ENCODE measurements at regions not wholly inside any gene's neighbourhood (a gene's known extent, or its start where the extent isn't known, plus 50 kb on each side); places are given as distances from the start of the nearest gene placed in this dataset.
"Not testable (repeated sequence)": the region's sequence is repeated elsewhere in the genome, so short reads cannot be mapped to it uniquely, and the experiment has no call there.

DNA sequence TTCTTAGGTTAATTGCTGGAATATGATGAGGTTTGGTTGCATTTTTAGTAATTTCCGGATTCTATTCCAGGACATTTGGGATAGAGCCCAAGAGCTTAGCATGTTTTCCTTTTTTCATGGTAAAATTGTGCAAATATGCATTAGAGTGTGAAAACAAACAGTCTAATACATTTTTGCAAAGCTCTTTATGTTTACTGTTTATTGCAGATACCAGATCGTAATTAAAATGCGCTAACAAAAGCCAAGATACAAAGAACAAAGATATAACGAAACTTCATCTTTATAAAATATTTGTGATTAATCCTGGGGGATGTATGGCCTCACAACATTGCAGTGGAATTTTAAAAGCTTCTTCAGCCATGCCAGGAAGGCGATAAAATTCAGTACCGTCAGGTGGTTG is 94.5 kb upstream of the TBC1D5 start:
- no peak for DNase-seq (ENCODE audit: low read depth in 2 of 2)

GRCh38 chr3:17836092-17836491 is 93.7 kb upstream of the TBC1D5 start:
- DNase-seq (ENCODE audit: low read depth in 2 of 2), result no peak

DNA sequence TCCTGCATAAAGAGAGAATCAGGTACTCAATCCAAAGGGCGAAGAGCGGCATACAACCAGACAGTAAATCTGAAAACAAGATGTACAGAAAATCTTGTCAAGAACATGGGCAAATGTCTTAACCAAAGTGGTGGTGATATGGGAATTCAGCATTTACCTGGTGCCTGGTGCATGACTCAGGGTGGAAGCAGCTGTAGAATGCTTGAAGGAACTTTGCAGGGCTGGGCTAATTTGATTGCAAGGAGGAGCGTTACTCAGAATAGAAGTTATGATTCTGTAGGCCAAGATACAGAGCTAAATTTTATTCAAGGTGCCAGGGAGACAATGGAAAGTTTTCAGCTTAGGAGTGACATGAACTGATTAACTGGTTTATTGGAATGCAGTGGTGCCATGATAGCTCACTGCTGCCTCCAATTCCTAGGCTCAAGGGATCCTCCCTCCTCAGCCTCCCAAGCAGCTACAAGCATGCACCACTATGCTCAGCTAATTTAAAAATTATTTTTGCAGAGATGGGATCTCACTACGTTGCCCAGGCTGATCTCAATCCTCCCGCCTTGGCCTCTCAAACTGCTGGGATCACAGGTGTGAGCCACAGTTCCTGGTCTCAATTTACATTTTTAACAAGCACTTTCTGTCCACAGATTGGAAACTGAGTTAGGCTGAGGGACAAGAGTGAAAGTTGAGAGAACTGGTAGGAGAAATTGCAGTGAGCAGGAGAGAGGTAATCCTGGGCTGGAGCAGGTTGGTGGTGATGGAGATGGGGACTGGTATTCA is 91.5 kb upstream of the TBC1D5 start:
- no peak for DNase-seq (ENCODE audit: low read depth in 2 of 2)

GRCh38 chr3:17832016-17832415 is 89.6 kb upstream of the TBC1D5 start:
- DNase-seq (ENCODE audit: low read depth in 2 of 2), result no peak

- no peak for DNase-seq (ENCODE audit: low read depth in 2 of 2)
These were observed 88.9 kb upstream of the TBC1D5 start for GRCh38 chr3:17831366-17831765.

GRCh38 chr3:17830788-17831187 is 88.4 kb upstream of the TBC1D5 start:
- no peak for DNase-seq (ENCODE audit: low read depth in 2 of 2)

- DNase-seq (ENCODE audit: low read depth in 2 of 2), result no peak
These were observed 86.0 kb upstream of the TBC1D5 start for GRCh38 chr3:17828388-17828787.

DNA sequence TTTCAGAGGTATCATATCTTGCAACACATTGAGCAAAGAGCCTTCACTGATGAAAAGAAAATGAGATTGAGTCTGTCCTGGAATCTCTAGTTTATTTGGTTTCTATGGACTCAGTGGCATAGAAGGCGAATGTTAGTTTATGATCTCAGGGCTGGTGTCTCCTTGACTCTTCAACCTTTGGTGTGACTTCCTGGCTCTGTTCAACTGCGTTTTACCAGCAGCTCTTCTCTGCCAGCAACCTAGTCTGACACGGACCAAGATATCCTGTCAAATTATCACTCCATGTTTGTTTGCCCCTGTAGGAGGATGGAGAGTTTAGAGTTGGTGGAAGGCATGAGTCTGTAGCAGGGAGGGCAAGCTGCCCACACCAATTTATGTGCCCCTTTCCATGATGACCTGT is 82.9 kb upstream of the TBC1D5 start:
- DNase-seq (ENCODE audit: low read depth in 2 of 2), result no peak

GRCh38 chr3:17823816-17824215 is 81.4 kb upstream of the TBC1D5 start:
- DNase-seq (ENCODE audit: low read depth in 2 of 2), result no peak

DNA sequence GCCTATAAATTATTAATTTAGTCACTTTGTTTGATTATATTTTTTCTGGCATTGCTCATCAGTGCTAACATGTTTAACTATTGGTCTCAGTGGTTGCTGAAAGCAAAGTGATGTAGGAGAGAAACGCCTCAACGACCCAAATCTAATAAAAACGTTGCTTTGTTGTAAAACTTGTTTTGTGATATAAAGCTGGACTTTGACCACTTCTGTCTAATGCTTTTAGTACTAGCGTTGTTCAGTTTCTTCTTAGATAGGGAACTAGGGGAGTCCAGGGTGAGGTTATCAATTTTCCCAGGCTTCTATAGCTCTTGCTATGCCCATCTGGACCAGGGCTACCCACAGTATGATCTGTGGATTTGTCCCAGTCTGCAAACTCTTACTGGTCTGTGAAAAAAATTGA is 80.6 kb upstream of the TBC1D5 start:
- no peak for DNase-seq (ENCODE audit: low read depth in 2 of 2)

- no peak for DNase-seq (ENCODE audit: low read depth in 2 of 2)
These were observed 78.3 kb upstream of the TBC1D5 start for GRCh38 chr3:17820704-17821103.

DNA sequence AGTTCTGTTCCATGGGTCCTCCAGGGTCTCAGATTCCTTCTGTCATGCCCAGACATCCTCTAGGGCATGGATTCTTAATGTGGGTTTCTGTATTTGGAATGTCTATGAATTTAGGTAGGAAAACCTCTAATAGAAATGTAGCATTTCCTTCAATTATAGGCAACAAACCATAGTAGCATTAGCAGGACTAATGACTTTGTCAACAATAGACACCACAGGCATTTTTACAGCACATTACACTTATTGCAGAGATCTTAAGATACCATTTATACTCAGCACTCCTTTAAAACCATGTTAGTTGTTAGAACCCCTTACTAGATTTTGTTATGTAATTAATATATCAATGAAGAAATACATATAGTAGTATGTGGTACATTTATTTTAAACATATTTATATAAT is 77.8 kb upstream of the TBC1D5 start:
- no peak for DNase-seq (ENCODE audit: low read depth in 2 of 2)

DNA sequence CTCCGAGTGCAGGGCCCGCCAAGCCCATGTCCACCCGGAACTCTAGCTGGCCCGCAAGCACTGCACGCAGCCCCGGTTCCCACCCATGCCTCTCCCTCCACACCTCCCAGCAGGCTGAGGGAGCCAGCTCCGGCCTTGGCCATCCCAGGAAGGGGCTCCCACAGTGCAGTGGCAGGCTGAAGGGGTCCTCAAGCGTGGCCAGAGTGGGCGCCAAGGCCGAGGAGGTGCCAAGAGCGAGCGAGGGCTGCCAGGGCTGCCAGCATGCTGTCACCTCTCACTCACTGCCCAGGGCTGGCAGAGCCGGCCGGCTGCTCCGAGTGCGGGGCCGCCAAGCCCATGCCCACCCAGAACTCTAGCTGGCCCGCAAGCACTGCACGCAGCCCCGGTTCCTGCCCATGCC is 75.5 kb upstream of the TBC1D5 start:
- not testable (repeated sequence) for DNase-seq (ENCODE audit: low read depth in 2 of 2)

- no peak for DNase-seq (ENCODE audit: low read depth in 2 of 2)
These were observed 75.1 kb upstream of the TBC1D5 start for GRCh38 chr3:17817545-17817944.

DNA sequence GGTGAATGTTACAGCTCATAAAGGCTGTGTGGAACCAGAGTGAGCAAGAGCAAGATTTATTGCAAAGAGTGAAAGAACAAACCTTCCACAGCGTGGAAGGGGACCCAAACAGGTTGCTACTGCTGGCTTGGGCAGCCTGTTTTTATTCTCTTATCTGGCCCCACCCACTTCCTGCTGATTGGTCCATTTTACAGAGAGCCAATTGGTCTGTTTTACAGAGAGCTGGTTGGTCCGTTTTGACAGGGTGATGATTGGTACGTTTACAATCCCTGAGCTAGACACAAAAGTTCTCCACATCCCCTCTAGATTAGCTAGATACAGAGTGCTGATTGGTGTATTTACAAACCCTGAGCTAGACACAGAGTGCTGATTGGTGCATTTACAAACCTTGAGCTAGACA is 74.4 kb upstream of the TBC1D5 start:
- not testable (repeated sequence) for DNase-seq (ENCODE audit: low read depth in 2 of 2)

DNA sequence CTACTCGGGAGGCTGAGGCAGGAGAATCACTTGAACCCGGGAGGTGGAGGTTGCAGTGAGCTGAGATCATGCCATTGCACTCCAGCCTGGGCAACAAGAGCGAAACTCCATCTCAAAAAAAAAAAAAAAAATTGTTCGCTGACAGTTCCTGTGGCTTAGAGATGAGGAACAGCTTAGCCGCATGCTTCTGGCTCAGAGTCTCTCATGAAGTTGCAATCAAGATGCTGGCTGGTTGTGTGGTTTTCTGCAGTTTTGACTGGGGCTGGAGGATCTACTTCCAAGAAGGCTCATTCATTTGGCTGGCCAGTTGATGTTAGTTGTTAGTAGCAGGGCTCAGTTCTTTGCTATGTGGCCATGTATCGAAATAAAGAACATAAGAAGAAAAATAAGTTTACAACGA is 69.9 kb upstream of the TBC1D5 start:
- not testable (repeated sequence) for DNase-seq (ENCODE audit: low read depth in 2 of 2)

- DNase-seq (ENCODE audit: low read depth in 2 of 2), result no peak
These were observed 69.2 kb upstream of the TBC1D5 start for GRCh38 chr3:17811646-17812045.

DNA sequence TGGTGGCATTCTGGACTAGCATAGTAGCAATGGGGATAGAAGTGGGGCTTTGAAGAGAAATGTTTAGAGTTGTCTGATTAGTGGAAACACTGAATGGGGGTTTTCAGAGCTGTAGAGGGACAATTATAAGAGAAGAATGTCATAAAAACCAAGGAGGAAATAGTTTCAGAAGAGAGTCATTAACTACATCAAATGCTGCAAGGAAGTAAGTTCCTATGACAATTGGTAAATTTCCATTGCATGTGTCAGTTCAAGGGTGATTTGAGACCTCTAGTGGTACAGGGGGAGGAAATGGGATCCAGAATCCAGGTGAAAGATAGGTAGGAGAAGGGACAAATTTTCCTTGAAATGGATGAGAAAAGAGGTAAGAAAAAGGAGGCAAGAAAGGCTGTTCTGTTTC is 68.3 kb upstream of the TBC1D5 start:
- DNase-seq (ENCODE audit: low read depth in 2 of 2), result no peak

DNA sequence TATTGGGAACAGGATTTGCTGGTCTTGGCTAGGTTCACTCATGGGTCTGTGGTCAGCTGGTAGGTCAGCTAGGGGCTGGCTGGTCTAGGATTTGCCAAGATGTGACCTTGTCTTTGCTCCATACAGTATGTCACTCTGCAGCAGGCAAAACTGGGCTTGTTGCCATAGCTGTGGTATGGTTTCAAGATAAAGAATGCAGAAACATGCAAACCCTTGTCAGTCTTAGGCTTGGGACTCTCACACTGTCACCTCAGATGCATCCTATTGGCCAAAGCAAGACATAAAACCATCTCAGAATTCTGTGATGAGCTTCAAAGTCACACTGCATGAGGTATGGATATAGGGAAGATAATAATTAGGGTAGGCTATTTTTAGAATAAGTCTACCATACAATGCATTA is 66.6 kb upstream of the TBC1D5 start:
- DNase-seq (ENCODE audit: low read depth in 2 of 2), result no peak

- no peak for DNase-seq (ENCODE audit: low read depth in 2 of 2)
These were observed 64.4 kb upstream of the TBC1D5 start for GRCh38 chr3:17806876-17807275.

DNA sequence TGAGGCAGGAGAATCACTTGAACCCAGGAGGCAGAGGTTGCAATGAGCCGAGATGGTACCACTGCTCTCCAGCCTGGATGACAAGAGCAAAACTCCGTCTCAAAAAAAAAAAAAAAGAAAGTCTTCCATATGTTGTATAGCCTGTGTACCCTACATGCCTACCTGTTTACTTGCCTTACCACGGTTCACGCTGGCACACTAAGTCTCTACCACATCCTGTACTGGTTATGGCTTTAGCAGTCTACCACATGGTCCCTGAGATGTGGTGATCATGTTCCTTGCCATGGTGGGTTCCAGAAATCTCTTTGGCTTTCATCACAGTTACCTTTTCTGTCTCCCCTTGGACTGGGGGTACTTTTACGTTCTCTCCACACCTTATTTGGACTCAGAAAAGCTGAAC is 63.8 kb upstream of the TBC1D5 start:
- no peak for DNase-seq (ENCODE audit: low read depth in 2 of 2)

DNA sequence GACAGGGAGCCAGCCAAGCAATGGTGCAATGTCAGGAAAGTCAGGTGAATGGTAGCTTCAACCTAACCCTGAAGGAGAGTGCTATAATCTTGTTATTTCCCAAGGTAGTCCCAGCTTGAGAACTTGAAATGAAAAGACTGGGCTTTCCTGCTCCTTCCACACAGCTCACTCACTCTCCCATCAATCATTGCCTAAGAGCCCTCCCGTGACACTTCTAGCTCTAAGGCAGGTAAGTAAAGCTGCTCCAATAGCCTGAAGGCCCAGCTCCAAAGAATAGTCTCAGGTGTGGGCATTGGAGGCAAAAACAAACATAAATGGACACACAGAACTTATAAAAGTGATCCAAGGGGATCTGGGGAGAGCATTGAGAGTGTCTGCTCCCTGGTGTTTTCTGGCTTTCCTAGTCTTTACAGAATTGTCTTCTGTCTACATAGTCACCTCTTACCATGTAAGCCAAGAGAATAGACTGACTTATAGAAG is 63.1 kb upstream of the TBC1D5 start:
- DNase-seq (ENCODE audit: low read depth in 2 of 2), result no peak

- DNase-seq (ENCODE audit: low read depth in 2 of 2), result no peak
These were observed 60.5 kb upstream of the TBC1D5 start for GRCh38 chr3:17802950-17803349.

DNA sequence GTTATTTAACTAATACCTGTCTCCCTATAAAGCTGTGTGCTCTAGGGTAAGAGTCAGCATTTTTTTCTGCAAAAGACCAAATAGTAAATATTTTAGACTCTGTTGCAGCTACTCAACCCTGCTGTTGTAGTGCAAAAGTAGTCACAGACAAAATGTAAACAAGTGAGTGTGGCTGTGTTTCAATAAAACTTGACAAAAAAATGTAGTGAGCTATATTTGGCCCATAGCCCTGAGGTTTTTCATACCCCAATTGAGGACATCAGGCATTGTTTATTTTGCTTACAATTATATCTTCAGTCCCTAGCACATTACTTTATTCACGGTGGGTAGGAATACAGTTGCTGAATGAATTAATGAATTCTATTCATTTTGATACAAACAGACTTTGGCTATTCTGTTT is 58.7 kb upstream of the TBC1D5 start:
- DNase-seq (ENCODE audit: low read depth in 2 of 2), result no peak

Data from stimulated activated CD8-positive, alpha-beta memory T cell treated with anti-CD3 and anti-CD28 coated beads, Interleukin-15, amount 100 ng/mL, for 4 hours (primary cell).